ENCODE measurements at regions not wholly inside any gene's neighbourhood (a gene's known extent, or its start where the extent isn't known, plus 50 kb on each side); places are given as distances from the start of the nearest gene placed in this dataset.

DNA sequence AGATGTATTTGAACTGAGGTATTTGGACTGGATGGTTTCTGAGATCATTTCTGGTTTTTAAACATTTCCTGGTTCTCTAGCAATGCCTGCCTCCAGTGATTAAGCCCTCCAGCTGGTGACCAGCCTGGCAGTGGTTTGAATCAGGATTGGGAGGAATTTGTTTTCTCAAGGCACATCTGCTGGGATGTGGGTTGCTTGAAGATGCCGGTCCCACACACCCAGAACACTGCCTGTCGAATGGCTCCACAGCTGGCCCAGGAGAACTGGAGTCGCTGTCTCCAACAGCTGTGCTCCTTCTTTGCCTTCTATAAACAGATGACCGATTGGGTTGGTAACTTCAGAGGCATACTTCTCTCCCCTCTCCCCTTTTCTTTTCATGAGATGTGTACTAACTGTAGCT lies 258.0 kb upstream of the DDHD1 start:
- Histone ChIP-seq H3K4me1 (ENCODE audit: control insufficient read depth in 1 of 2, insufficient read depth in 2 of 2, low read length in 2 of 2) (no peaks in the 10 kb centered on the region), H2AK5ac (ENCODE audit: low read length) (no peak overlapping the region), H3K4ac (ENCODE audit: low read depth, low read length) (no peak overlapping the region), H2BK120ac (ENCODE audit: insufficient read depth, low read length, poor library complexity) (no peak overlapping the region), H2AFZ (ENCODE audit: insufficient read depth, low read length, poor library complexity) (no peak overlapping the region), H3K4me3 (ENCODE audit: low read depth, low read length) (no peak overlapping the region), H3K14ac (ENCODE audit: low read length) (no peak overlapping the region), H3K4me2 (ENCODE audit: low read length) (no peak overlapping the region), H3K9me3 (ENCODE audit: insufficient read depth, low read depth, low read length) (no peaks in the 10 kb centered on the region), H3K27me3 (ENCODE audit: insufficient read depth, low read length) (no peaks in the 10 kb centered on the region), H3K23ac (ENCODE audit: low read length) (no peak overlapping the region), H3K27ac (ENCODE audit: low read depth, low read length) (no peak overlapping the region), H3K36me3 (ENCODE audit: control insufficient read depth in 1 of 2, insufficient read depth in 2 of 2, low read length in 2 of 2) (no peaks in the 10 kb centered on the region), H2BK5ac (ENCODE audit: low read depth, low read length, poor library complexity) (no peak overlapping the region), H4K8ac (ENCODE audit: low read depth, low read length) (no peak overlapping the region), H3K9ac (ENCODE audit: low read length) (no peak overlapping the region), H3K18ac (ENCODE audit: low read length) (no peak overlapping the region), H3K79me1 (ENCODE audit: low read length) (no peaks in the 10 kb centered on the region), H4K12ac (ENCODE audit: low read depth, low read length) (no peak overlapping the region), H3K79me2 (ENCODE audit: control insufficient read depth, insufficient read depth, low read length, poor library complexity) (no peaks in the 10 kb centered on the region), H4K91ac (ENCODE audit: low read depth, low read length) (no peak overlapping the region), H2BK12ac (ENCODE audit: low read length) (no peak overlapping the region)
- WGBS (ENCODE audit: extremely low coverage, insufficient coverage, insufficient read length) = no CpG with 5 or more reads among the region's 4 CpGs
- peak; percentile 65 to 67 for DNase-seq

DNA sequence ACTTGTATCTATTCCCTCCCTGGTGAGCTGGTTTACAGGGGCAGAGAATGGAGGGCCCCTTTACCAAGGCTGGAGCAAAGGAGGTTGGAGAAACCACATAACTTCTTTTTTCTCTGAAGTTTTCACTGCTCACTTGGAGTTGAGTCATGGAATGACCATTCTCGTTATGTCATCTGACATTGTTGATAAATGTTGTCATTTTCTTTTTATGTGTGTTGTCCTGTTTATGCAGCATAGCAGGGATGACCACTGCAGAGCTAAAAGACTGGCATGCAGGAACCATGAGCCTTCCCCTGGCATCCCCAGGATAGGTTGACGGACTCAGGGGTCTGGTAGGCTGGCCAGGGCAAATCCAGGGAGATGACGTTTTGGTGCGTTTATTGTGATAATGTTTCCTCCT lies 256.8 kb upstream of the DDHD1 start:
- H4K12ac ChIP-seq (ENCODE audit: low read depth, low read length) = no peak overlapping the region
- H3K9me3 ChIP-seq (ENCODE audit: insufficient read depth, low read depth, low read length) = no peaks in the 10 kb centered on the region
- peak; percentile 20 to 77 for DNase-seq
- H3K4me3 ChIP-seq (ENCODE audit: low read depth, low read length) = no peak overlapping the region
- no peak overlapping the region for H2AK5ac ChIP-seq (ENCODE audit: low read length)
- WGBS (ENCODE audit: extremely low coverage, insufficient coverage, insufficient read length) = no CpG with 5 or more reads among the region's 4 CpGs
- no peaks in the 10 kb centered on the region for H3K4me1 ChIP-seq (ENCODE audit: control insufficient read depth in 1 of 2, insufficient read depth in 2 of 2, low read length in 2 of 2)
- H3K36me3 ChIP-seq (ENCODE audit: control insufficient read depth in 1 of 2, insufficient read depth in 2 of 2, low read length in 2 of 2) = no peaks in the 10 kb centered on the region
- no peak overlapping the region for H3K9ac ChIP-seq (ENCODE audit: low read length)
- no peak overlapping the region for H2BK12ac ChIP-seq (ENCODE audit: low read length)
- H3K79me2 ChIP-seq (ENCODE audit: control insufficient read depth, insufficient read depth, low read length, poor library complexity) = no peaks in the 10 kb centered on the region
- H2BK5ac ChIP-seq (ENCODE audit: low read depth, low read length, poor library complexity) = no peak overlapping the region
- H4K91ac ChIP-seq (ENCODE audit: low read depth, low read length) = no peak overlapping the region
- no peak overlapping the region for H3K23ac ChIP-seq (ENCODE audit: low read length)
- no peak overlapping the region for H3K18ac ChIP-seq (ENCODE audit: low read length)
- H3K4me2 ChIP-seq (ENCODE audit: low read length) = no peak overlapping the region
- no peak overlapping the region for H2AFZ ChIP-seq (ENCODE audit: insufficient read depth, low read length, poor library complexity)
- H2BK120ac ChIP-seq (ENCODE audit: insufficient read depth, low read length, poor library complexity) = no peak overlapping the region
- H3K27ac ChIP-seq (ENCODE audit: low read depth, low read length) = no peak overlapping the region
- H3K79me1 ChIP-seq (ENCODE audit: low read length) = no peaks in the 10 kb centered on the region
- H4K8ac ChIP-seq (ENCODE audit: low read depth, low read length) = no peak overlapping the region
- H3K4ac ChIP-seq (ENCODE audit: low read depth, low read length) = no peak overlapping the region
- H3K14ac ChIP-seq (ENCODE audit: low read length) = no peak overlapping the region
- no peaks in the 10 kb centered on the region for H3K27me3 ChIP-seq (ENCODE audit: insufficient read depth, low read length)

DNA sequence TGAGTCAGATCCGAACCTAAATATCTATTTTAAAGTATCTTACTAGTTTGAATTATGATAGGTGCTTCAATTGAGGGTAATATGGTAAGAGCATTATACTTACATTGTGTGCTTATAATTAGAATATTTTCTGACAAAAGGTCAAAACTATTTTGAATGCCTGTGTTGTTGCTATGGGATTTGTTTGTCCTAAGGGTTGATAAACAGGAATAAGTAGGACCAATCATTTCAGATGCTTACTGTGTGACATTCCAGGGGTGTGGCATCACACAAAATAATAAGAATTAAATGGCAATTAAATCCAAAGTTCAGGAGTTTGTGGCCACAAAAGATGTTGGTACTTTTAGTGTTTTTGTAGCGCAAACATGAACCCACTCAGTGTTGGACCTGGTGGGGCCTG lies 256.2 kb upstream of the DDHD1 start:
- H3K27me3 ChIP-seq (ENCODE audit: insufficient read depth, low read length) = no peaks in the 10 kb centered on the region
- no CpG with 5 or more reads among the region's 2 CpGs for WGBS (ENCODE audit: extremely low coverage, insufficient coverage, insufficient read length)
- H3K4me3 ChIP-seq (ENCODE audit: low read depth, low read length) = no peak overlapping the region
- H3K18ac ChIP-seq (ENCODE audit: low read length) = no peak overlapping the region
- no peak overlapping the region for H3K14ac ChIP-seq (ENCODE audit: low read length)
- H4K8ac ChIP-seq (ENCODE audit: low read depth, low read length) = no peak overlapping the region
- no peak overlapping the region for H3K9ac ChIP-seq (ENCODE audit: low read length)
- no peak overlapping the region for H2BK5ac ChIP-seq (ENCODE audit: low read depth, low read length, poor library complexity)
- H3K27ac ChIP-seq (ENCODE audit: low read depth, low read length) = no peak overlapping the region
- H4K91ac ChIP-seq (ENCODE audit: low read depth, low read length) = no peak overlapping the region
- H3K4me1 ChIP-seq (ENCODE audit: control insufficient read depth in 1 of 2, insufficient read depth in 2 of 2, low read length in 2 of 2) = no peaks in the 10 kb centered on the region
- H2BK12ac ChIP-seq (ENCODE audit: low read length) = no peak overlapping the region
- H4K12ac ChIP-seq (ENCODE audit: low read depth, low read length) = no peak overlapping the region
- H3K79me1 ChIP-seq (ENCODE audit: low read length) = no peaks in the 10 kb centered on the region
- no peaks in the 10 kb centered on the region for H3K79me2 ChIP-seq (ENCODE audit: control insufficient read depth, insufficient read depth, low read length, poor library complexity)
- H2AK5ac ChIP-seq (ENCODE audit: low read length) = no peak overlapping the region
- no peak overlapping the region for H3K23ac ChIP-seq (ENCODE audit: low read length)
- peak in 1 of 2 donors; percentile 42 for DNase-seq
- no peak overlapping the region for H2BK120ac ChIP-seq (ENCODE audit: insufficient read depth, low read length, poor library complexity)
- H3K4me2 ChIP-seq (ENCODE audit: low read length) = no peak overlapping the region
- H2AFZ ChIP-seq (ENCODE audit: insufficient read depth, low read length, poor library complexity) = no peak overlapping the region
- no peaks in the 10 kb centered on the region for H3K9me3 ChIP-seq (ENCODE audit: insufficient read depth, low read depth, low read length)
- H3K36me3 ChIP-seq (ENCODE audit: control insufficient read depth in 1 of 2, insufficient read depth in 2 of 2, low read length in 2 of 2) = no peaks in the 10 kb centered on the region
- H3K4ac ChIP-seq (ENCODE audit: low read depth, low read length) = no peak overlapping the region

DNA sequence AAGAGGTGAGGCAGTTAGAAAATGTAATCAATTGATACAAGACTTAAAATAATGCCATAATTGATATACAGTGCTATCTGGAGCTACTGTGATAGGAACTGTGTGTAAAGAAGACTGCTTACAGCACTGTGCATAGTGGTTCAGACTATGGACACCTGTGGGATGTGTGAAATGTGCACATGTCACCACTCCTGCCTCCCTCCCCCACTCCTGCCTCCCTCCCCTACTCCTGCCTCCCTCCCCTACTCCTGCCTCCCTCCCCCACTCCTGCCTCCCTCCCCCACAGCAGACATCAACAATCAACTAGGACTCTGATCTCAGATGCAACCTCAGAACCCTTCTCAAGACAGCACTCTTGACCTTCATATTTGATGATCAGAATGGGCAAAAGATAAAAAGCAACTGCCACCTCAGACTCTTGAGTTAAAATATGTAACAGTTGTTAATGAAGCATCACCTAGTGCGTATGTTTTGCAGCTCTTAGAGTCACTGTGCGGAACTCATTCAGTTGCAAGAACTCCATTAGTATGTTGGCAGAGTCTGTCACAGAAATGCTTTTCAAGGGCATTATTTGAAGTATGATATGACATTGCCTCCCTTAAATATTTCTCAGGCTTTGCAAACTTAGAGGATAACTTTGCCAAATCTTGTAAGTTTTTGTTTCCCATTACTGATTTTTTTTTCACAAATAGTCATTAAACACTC lies 255.2 kb upstream of the DDHD1 start:
- Histone ChIP-seq H3K14ac (ENCODE audit: low read length) (no peak overlapping the region), H3K79me1 (ENCODE audit: low read length) (no peaks in the 10 kb centered on the region), H2AFZ (ENCODE audit: insufficient read depth, low read length, poor library complexity) (no peak overlapping the region), H3K27ac (ENCODE audit: low read depth, low read length) (no peak overlapping the region), H3K18ac (ENCODE audit: low read length) (no peak overlapping the region), H2BK12ac (ENCODE audit: low read length) (no peak overlapping the region), H2BK5ac (ENCODE audit: low read depth, low read length, poor library complexity) (no peak overlapping the region), H3K4ac (ENCODE audit: low read depth, low read length) (no peak overlapping the region), H2AK5ac (ENCODE audit: low read length) (no peak overlapping the region), H3K36me3 (ENCODE audit: control insufficient read depth in 1 of 2, insufficient read depth in 2 of 2, low read length in 2 of 2) (no peaks in the 10 kb centered on the region), H3K9ac (ENCODE audit: low read length) (no peak overlapping the region), H4K91ac (ENCODE audit: low read depth, low read length) (no peak overlapping the region), H3K9me3 (ENCODE audit: insufficient read depth, low read depth, low read length) (no peaks in the 10 kb centered on the region), H4K12ac (ENCODE audit: low read depth, low read length) (no peak overlapping the region), H3K4me2 (ENCODE audit: low read length) (no peak overlapping the region), H4K8ac (ENCODE audit: low read depth, low read length) (no peak overlapping the region), H3K4me3 (ENCODE audit: low read depth, low read length) (no peak overlapping the region), H3K27me3 (ENCODE audit: insufficient read depth, low read length) (no peaks in the 10 kb centered on the region), H3K4me1 (ENCODE audit: control insufficient read depth in 1 of 2, insufficient read depth in 2 of 2, low read length in 2 of 2) (no peaks in the 10 kb centered on the region), H2BK120ac (ENCODE audit: insufficient read depth, low read length, poor library complexity) (no peak overlapping the region), H3K79me2 (ENCODE audit: control insufficient read depth, insufficient read depth, low read length, poor library complexity) (no peaks in the 10 kb centered on the region), H3K23ac (ENCODE audit: low read length) (no peak overlapping the region)
- no peak for DNase-seq
- whole genome bisulfite sequencing (ENCODE audit: extremely low coverage, insufficient coverage, insufficient read length) = no CpG with 5 or more reads among the region's 2 CpGs
